ENCODE measurements at regions not wholly inside any gene's neighbourhood (a gene's known extent, or its start where the extent isn't known, plus 50 kb on each side); places are given as distances from the start of the nearest gene placed in this dataset.

DNA sequence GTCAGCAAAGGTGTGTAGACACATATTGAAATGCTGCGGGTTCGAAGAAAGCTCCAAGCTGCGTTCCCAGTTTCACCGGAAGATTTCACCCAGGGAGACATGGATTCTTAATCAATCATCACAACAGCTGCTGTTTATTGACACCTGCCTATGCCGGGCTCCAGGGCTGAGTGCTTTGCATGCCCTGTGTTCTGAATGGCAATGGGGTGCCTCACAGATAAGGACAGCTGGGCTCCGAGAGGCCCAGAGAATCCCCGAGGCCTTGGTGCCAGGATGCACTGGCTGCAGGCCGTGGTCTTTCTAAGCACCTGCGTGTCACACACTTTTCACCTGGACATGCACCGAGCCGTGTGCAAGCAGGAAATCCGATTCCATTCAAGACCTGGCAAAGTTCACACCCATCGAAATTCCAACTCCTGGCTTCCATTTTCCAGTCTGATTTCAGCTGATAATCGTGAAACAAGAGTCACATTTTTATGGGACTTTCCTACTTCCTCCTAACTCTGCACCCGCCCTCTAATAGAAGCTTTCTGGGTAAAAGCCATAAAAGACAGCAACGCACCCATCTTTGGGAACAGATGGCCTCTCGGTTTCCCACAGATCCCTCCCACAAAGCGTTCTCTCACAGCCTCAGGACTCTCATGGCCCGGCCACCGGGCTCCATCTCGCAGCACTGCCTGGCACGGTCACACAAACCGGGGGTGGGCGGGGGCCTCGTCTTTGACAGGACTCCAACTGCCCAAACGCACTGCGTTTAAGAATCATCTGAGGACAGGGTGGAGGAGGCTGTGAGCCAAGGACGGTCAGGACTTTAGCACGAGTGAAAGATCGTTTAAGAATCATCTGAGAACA is 245.6 kb upstream of the SALL3 start:
- no peak for TF ChIP-seq CTCF (IDR thresholded peaks at IDR 0.05; ENCODE audit: low read depth, low read length, poor library complexity, severe bottlenecking)
- no peak for TF ChIP-seq EZH2phosphoT487 (IDR thresholded peaks at IDR 0.05; ENCODE audit: borderline replicate concordance, low read length)
